GM19468 (cell line): ENCODE measurements at regions not wholly inside any gene's neighbourhood (a gene's known extent, or its start where the extent isn't known, plus 50 kb on each side); places are given as distances from the start of the nearest gene placed in this dataset.

ENCODE experiments used
- ATAC-seq: cut with Tn5 transposase; IDR thresholded peaks from one replicate; pipeline ENCODE4 v1.9.1; 2021; ENCODE audit warnings: mild to moderate bottlenecking, moderate library complexity, moderate number of reproducible peaks; ENCODE audit not compliant: unreplicated experiment; ENCODE audit errors: extremely low read depth

DNA sequence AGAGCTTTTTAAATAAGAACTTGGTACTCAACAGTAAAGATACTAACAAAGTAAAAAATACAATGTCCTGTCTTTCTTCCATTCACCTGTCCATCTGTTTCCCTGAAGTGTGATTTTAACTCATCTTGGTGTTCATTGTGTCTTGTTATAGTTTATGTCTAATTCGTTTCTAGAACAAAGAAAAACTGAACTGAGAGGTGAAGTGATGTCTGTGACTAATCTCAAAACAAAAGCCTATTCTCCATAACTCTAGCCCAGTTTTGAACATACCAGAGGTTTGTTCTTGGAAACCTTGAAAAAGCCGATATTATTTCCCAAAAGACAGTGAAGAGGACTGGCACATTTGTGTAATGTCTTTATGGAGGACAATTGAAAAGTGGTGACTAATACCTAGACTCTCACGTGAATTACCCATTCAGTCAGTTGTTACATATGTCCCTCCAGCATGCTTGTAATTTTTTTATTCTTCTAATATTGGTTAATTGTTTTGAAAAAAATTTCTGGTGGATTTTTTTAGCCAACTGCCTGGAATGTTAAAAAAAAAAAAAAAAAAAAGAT lies 725.8 kb downstream of the SATB2 start:
- no peak for ATAC-seq

DNA sequence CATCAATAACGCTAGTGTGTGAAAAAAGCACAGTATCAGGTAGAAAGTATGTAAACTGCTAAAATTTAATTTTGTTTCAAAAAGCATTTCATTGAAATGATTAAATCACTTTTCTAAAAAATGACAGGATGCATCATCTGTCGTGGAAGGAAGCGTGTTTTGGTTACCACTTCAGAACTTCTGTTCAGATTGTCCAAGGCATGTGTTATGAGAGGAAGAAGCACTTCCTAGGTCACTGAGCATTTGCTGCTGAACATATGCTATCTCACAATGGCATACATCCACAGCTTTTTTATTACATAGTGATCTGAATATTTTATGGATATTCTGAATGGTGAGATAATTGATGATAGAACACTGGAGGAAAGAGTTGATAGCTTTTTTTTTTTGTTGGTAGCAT lies 737.5 kb downstream of the SATB2 start:
- no peak for ATAC-seq

DNA sequence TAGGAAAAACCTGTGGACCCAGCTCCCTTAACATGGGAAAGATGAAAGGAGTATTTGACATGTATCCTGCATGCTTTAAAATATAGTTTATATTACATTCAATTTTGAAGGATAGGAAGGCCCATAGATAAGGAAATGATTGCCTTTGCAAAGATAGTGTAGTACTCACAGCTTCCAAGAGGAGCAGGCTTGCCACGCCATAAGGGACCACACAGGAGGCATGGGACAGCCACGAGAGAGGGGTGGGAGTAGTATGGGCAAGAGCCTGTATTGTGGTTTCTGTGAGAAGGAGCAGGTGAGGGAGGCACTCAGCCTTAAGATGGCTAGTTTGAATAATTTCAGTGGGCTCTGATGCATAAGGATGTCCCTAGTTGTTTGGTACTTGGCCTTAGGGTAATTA lies 740.3 kb downstream of the SATB2 start:
- ATAC-seq = no peak

DNA sequence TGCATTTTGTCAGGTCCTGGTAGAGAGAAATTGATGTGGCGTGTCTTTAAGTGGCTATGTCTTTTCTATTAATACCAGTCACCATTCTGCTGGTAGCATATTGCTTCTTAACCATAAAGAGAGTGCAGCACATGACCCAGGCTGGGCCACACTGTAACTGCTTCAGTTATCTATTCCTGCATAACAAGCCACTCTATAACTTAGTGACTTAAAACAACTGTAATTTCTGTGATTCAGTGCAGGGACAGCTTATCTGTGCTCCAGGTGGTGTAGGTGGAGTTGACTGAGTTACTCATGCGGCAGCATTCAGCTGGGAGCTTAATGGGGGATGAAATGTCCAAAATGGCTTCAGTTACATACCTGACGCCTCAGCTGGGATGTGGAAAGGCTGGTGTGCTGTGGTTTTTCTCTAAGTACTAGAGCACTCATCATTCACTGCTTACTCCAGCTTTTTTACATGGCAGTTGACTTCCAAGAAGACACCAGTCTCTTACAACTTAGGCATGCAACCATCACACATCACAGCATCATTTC lies 742.4 kb downstream of the SATB2 start:
- no peak for ATAC-seq

- ATAC-seq = no peak
Measured at GRCh38 chr2:198712485-198712884, 745.3 kb downstream of the SATB2 start.

- ATAC-seq = no peak
Measured at GRCh38 chr2:198711484-198711883, 746.3 kb downstream of the SATB2 start.

DNA sequence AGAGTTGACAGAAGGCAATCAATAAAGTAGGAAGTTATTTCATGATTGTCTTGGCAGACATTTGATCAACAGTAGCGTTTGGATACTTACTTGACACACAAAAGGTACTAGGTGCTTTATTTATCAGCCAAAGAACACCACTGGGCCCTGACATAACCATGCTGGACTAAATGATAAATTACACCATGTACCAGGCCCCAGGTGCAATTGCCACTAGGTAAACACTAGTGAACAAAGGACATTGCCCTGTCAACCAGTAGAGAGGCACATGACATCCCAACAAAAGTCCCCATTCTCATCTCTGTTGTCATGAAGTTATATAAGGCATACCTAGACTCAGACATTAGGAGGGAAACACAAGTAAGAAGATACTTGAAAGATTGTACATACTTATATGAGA lies 747.2 kb downstream of the SATB2 start:
- ATAC-seq = no peak

DNA sequence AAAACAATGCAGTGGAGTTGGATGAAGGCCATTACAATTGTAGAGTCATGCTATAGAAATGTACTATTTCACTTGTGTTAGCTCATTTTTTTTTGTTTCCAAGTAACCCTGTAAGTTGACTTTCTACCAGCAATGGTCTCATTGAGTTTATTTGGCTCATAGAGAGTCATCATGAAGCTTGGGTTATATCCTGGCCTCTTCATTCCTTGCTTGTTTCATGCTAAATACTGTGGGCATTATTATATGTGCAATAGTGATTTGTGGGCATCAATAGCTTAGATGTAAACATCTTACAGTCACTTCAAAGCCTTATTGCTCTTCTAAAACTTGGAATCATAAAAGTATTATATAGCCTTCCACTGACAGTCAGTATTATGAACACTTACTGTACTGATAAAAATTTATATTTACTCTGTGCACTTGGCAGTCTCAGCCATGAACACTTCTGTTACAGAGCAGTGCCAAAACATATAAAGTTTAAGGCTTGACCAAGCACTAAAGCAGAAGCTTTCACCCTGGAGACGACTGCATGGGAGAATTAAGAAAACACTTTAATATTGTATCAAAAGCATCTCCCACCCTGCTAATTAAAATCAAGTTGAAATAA lies 751.2 kb downstream of the SATB2 start:
- no peak for ATAC-seq

GRCh38 chr2:198703281-198703680 lies 754.5 kb downstream of the SATB2 start:
- ATAC-seq = no peak

DNA sequence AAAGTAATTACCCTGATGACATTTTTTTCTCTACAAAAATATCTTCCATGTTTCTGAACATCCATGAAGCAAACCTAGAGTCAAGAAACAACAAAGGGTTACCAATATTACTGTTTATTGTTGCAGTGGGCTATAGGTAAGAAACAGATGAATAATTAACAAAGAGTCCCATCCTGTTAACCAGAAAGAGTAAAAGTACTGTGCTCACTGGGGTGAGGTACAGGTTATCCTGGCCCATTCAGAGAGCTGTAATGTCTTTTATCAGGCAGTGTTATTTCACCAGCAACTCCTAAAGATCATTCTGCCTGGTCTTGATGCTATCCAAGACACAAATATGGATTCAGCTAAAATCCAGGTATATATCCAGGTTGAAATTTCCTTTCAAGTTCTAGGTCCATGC lies 754.9 kb downstream of the SATB2 start:
- ATAC-seq = no peak

DNA sequence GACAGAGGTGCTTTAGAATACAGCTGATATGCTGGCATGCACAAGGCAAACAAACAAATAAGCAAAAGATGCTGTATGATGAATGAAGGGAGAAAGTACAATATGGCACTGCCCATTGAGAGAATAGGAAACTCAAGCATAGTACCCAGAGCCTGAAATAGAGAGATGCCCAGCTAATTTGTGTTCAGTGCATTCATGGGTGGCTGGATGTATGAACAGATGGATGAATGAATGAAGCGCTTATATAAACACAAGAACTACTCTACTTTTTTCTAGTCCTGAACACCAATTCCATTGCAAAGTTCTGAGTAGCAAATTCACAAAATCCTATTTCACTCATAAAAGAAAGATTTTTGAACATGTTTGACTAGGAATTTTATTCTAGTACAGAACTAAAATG lies 756.3 kb downstream of the SATB2 start:
- ATAC-seq = no peak

DNA sequence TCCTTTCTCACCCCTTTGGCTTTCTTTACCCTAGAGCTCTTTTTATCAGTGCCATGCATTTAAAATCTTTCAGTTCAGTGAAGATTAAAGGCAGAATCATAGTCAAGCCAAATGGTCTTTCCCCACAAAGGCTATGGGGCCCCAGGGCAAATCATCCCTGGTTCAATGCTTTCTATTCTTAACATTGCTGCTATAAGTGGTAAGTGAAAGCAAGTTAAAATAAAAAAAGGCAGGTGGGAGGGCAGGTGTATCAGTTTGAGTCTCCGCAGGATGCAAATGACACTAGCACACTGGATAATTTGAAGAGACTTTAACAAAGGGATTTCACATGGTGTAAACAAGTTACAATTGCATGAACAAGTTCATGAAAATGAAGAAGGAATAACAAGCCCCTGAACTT lies 757.4 kb downstream of the SATB2 start:
- ATAC-seq = no peak

- no peak for ATAC-seq
Measured at GRCh38 chr2:198698230-198698629, 759.5 kb downstream of the SATB2 start.

DNA sequence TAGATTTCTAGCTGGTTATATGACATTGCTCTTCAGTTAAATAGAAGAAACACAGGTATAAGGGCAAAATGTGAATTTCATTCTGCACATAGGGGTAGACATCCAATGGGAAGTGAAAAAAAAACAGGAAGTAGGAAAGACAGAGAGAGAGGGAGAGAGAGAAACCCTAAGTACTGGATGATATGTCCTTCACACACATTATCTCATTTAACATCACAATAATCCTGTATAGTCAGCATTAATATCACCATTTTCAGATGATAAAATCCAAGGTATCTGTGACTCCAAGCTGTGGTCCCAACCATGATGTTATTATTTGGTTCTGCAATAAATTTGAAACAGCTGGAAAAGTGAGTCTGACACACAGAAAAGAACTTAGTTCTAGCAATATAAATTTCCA lies 759.9 kb downstream of the SATB2 start:
- ATAC-seq = no peak

GRCh38 chr2:198697218-198697617 lies 760.5 kb downstream of the SATB2 start:
- ATAC-seq = no peak

DNA sequence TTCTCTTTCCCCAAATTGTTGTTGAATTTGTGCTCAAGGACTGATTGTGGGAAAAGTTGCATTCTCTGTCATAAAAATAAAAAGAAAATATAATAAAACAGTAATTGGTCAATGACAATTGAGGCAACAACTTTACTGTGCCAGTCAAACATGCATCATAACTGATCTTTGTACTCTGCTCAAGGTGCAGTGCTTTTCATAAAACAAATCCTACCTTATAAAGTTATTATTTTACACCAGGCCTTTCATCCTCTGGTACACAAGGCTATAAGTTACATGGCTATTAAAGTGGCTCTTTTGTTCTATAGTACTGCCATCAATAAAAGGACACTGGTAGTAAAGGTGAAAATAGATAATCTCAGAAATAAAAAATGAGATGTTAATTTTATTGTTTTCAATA lies 761.9 kb downstream of the SATB2 start:
- ATAC-seq = no peak

GRCh38 chr2:198692907-198693510 lies 764.7 kb downstream of the SATB2 start:
- ATAC-seq = no peak

DNA sequence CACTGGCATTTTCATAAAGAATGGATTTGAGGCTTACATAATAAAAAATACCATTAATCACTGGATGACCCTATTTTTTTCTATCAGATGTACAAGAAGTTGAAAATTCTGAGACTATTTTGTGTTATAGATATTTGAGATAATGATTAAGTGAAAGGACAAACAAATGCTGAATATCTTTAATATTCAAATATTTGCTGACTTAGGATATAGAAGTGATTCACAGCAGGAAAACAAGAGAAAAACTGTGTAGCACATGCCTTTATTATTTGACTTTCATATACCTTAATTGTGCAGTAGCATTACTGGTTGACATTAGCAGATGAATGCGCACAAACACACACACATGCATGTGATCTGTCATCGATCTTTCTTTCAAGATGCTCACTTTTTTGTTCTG lies 766.5 kb downstream of the SATB2 start:
- ATAC-seq = no peak

- ATAC-seq = no peak
Measured at GRCh38 chr2:198664321-198664720, 793.4 kb downstream of the SATB2 start.

DNA sequence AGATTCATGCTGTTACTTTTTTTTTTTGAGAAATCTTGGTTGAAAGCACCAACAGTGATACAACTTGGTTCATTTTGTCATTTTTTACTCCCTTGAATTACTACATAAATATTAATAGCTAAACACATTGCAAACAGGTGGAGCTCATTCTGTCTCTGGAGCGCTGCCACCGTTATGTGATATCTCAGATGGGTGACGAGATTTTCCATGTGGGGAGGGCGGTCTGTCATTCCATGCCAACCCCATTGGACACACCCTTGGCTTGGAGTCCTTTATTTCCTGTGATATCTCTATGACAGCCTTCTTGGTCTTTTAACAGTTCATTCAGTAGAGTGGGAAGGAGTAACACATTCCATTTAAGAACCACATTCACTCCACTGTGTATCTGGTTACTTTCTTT lies 794.8 kb downstream of the SATB2 start:
- no peak for ATAC-seq

DNA sequence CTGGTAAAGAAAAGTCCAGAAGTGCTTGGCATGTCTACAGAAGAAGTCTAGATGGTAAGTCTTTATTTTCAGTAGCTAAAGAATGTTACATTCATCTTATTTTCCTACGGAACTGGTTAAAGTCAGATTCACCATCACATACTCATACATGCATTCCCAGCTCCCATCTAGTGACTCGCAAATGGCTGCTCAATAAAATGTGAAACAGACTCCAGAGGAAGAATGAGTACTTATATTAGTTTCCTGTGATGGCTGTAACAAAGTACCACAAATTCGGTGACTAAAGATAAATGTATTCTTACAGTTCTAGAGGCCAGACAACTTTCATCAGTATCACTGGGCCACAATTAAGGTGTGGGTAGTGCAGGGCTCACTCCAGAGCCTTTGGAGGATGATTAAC lies 797.2 kb downstream of the SATB2 start:
- ATAC-seq = no peak
